Pancreas (tissue), 10 donors: ENCODE measurements at regions not wholly inside any gene's neighbourhood (a gene's known extent, or its start where the extent isn't known, plus 50 kb on each side); places are given as distances from the start of the nearest gene placed in this dataset.

Source experiments
- ATAC-seq, 4 donors: fragments of 200-7000 bp; cut with Tn5 transposase; one replicate each; pipeline versions ENCODE4 v1.8.0 to v1.9.1; 2020; ENCODE audit warnings: mild to moderate bottlenecking in 4 of 4, moderate library complexity in 4 of 4
- DNase-seq, 6 donors: peaks; one replicate each; pipeline ENCODE4 v3.0.0-alpha.2; 2020
- FAIRE-seq: peaks from 2 replicates; lab custom pipeline; 2012; peaks lifted over from hg19 to GRCh38; lab: Jason Lieb, UNC
- H3K27ac ChIP-seq, 4 donors: fragments of 200-600 bp; sonication (generic); 1 replicate in 3 of 4; 2 replicates in 1 of 4; pipeline versions ENCODE4 v1.5.0 to v1.8.0; 2020
- H3K27me3 ChIP-seq, 4 donors: fragments of 200-600 bp; one replicate each; pipeline ENCODE4 v1.8.0; 2021
- H3K36me3 ChIP-seq, 3 donors: fragments of 200-600 bp; sonication (generic) in 1 of 3; one replicate each; pipeline versions ENCODE4 v1.5.0 to v1.8.0; 2020 to 2021
- H3K4me1 ChIP-seq, 3 donors: fragments of 200-600 bp; one replicate each; pipeline ENCODE4 v1.8.0; 2021
- H3K4me3 ChIP-seq, 4 donors: fragments of 200-600 bp; sonication (generic) in 2 of 4; one replicate each; pipeline versions ENCODE4 v1.5.0 to v1.8.0; 2020 to 2021
- H3K9me3 ChIP-seq, 4 donors: fragments of 200-600 bp; one replicate each; pipeline ENCODE4 v1.8.0; 2021
- WGBS, 2 donors: extraction: QIAGEN DNeasy Blood & Tissue Kit; methylation state at CpG; one replicate each; pipeline ENCODE4 v1.1.7; 2013; 5-methylcytosine and 5-hydroxymethylcytosine counted together
- intact Hi-C, 3 donors: fragments of 100-400 bp; cut with DNase I; formaldehyde crosslinking; loops; one replicate each; pipeline versions ENCODE4 v1.11.1 to v1.14.2; 2022
- TF ChIP-seq, protein P1 (sequence below), 4 donors: fragments of 200-600 bp; sonication (generic) in 3 of 4; IDR thresholded peaks; one replicate each; pipeline versions ENCODE4 v1.5.0 to v1.8.0; 2021; ENCODE audit warnings: antibody characterized with exemption in 4 of 4
- donor health status: healthy with polysubstance abuse.
- donor health status: DM: no; HTN: no; CAD: no; lungs with moderate emphysema.
- donor health status: DM: no; HTN: no; CAD: no.
- donor health status: control.
- donor health status: control.
- donor health status: Bipolar disorder and iron deficiency.
- donor health status: DM: yes; HTN: yes; CAD: no.
- donor health status: DM: no; HTN: no; CAD: no.
- donor health status: DM: no; HTN: no; CAD: no.
- donor health status: DM: yes; HTN: yes; CAD: no.

DNA sequence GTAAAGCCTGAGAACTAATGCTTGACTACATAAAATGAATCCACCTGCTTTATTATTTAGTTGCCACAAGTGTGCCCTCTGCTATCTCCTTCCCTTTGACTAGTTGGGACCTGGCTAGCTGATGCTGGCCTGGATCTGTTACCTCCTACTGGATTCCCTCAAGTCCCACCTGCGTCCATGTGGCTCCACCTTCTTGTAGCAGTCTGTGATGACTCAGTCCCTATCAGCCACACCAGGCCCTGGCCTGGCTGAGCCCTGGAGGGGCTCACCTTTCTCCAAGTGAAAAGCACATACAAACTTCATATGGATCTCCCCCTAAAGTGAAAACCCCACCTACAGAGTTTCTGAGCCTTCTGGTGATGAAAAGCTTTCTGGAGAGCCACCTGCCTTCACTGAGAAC lies 611.4 kb downstream of the SEMA5A start:
- TF ChIP-seq, protein P1, sequence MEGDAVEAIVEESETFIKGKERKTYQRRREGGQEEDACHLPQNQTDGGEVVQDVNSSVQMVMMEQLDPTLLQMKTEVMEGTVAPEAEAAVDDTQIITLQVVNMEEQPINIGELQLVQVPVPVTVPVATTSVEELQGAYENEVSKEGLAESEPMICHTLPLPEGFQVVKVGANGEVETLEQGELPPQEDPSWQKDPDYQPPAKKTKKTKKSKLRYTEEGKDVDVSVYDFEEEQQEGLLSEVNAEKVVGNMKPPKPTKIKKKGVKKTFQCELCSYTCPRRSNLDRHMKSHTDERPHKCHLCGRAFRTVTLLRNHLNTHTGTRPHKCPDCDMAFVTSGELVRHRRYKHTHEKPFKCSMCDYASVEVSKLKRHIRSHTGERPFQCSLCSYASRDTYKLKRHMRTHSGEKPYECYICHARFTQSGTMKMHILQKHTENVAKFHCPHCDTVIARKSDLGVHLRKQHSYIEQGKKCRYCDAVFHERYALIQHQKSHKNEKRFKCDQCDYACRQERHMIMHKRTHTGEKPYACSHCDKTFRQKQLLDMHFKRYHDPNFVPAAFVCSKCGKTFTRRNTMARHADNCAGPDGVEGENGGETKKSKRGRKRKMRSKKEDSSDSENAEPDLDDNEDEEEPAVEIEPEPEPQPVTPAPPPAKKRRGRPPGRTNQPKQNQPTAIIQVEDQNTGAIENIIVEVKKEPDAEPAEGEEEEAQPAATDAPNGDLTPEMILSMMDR (IDR thresholded peaks at IDR 0.05): no peak
- Histone ChIP-seq H3K27me3 (no peaks in the 10 kb centered on the region), H3K36me3 (no peaks in the 10 kb centered on the region), H3K4me1 (no peaks in the 10 kb centered on the region), H3K9me3 (no peaks in the 10 kb centered on the region), H3K4me3 (no peak overlapping the region), H3K27ac (no peak overlapping the region)
- no peak for DNase-seq
- ATAC-seq: no peak
- WGBS, 2 donors: 13 to 28% methylated on average over 1 of the region's 1 CpG
- intact Hi-C loops: no loop called here
- no peak for FAIRE-seq

DNA sequence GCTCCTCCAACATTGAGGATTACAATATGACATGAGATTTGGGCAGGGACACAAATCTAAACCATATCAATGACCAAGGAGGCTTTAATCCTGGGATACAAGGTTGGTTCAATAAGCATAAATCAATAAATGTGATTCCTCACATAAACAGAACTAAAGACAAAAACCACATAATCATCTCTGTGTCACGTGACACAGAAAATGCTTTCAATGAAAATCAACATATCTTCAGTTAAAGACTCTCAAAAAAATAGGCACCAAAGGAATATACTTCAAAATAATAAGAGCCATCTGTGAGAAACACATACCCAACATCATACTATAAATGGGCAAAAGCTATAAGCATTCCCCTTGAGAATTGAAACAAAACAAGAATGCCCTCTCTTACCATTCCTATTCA lies 604.9 kb downstream of the SEMA5A start:
- WGBS, 2 donors: 36 to 58% methylated on average over 1 of the region's 1 CpG
- H3K27me3 ChIP-seq: no peaks in the 10 kb centered on the region
- DNase-seq (no peak), FAIRE-seq (no peak), ATAC-seq (no peak)
- H3K27ac ChIP-seq: no peak overlapping the region
- TF ChIP-seq, protein P1 (IDR thresholded peaks at IDR 0.05): no peak
- intact Hi-C loops: no loop called here
- H3K9me3 ChIP-seq: no peaks in the 10 kb centered on the region
- H3K4me1 ChIP-seq: no peaks in the 10 kb centered on the region
- no peak overlapping the region for H3K4me3 ChIP-seq
- H3K36me3 ChIP-seq: no peaks in the 10 kb centered on the region

DNA sequence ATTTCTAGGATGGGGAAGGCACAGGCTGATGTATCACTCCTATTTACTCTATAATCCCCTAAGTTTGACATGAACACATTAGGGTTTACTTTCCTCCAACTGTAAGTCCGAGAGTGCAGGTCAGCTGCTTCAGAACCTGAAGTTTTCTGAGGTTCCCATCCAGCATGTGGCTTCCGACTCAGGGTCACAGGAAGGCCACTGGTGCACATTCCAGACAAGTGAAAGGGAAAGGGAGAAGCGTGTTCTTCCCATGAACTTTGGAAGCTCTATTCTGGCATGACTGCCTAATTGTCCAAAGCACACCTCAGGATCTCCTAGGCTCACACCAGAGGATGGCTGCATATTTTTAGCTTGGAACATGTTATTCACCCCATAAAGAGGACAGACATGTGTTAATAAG lies 602.6 kb downstream of the SEMA5A start:
- TF ChIP-seq, protein P1 (IDR thresholded peaks at IDR 0.05): no peak
- intact Hi-C loops: no loop called here

DNA sequence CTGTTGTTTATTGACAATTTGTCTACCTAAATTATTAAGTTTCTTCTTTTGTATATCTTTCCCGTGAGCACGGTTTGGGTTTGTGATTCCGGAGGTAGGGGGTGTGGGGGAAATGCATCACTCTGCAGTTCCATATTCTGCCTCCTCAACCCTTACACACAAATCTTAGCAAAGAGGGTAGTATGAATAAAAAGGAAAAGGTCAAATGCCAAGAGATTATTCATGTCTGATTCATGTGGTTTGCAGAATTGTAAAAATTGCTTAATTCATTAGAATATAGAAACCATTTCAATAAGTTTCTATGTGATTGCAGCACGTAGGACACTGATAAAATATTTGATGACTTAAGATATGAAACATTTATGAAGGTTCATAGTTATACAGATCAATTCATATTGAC lies 601.9 kb downstream of the SEMA5A start:
- 63 to 67% methylated on average over 4 of the region's 4 CpGs for WGBS, 2 donors
- FAIRE-seq: no peak
- no peak for DNase-seq
- TF ChIP-seq, protein P1 (IDR thresholded peaks at IDR 0.05): no peak
- no peaks in the 10 kb centered on the region for H3K36me3 ChIP-seq
- H3K4me3 ChIP-seq: no peak overlapping the region
- no peaks in the 10 kb centered on the region for H3K4me1 ChIP-seq
- intact Hi-C loops: no loop called here
- H3K9me3 ChIP-seq: no peaks in the 10 kb centered on the region
- no peak for ATAC-seq
- H3K27me3 ChIP-seq: no peaks in the 10 kb centered on the region
- no peak overlapping the region for H3K27ac ChIP-seq

More for the DNA sequence above, 602.6 kb downstream of the SEMA5A start:
- FAIRE-seq (no peak), ATAC-seq (no peak), DNase-seq (no peak)
- Histone ChIP-seq H3K27ac (no peak overlapping the region), H3K4me1 (no peaks in the 10 kb centered on the region), H3K9me3 (no peaks in the 10 kb centered on the region), H3K27me3 (no peaks in the 10 kb centered on the region), H3K36me3 (no peaks in the 10 kb centered on the region), H3K4me3 (no peak overlapping the region)
- WGBS, 2 donors: 39 to 41% methylated on average over 3 of the region's 3 CpGs

DNA sequence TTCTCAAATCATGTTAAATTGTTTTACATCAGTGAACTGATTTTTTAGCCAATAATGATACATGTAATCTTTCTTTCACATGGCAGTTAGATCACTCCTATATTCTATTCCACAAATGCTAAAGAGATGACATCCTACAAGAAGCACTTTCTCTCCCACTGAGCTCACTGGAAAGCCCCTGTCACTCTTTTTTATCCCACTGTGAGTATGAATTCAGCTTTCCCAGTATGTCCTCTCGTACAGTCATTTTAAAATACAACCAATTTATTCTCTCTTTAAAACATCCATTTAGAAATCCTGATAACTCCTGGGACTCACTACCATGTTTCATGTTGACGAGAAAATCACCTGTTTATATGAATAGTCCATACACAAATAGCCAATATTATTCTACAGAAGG lies 599.9 kb downstream of the SEMA5A start:
- Histone ChIP-seq H3K36me3 (no peaks in the 10 kb centered on the region), H3K27ac (no peak overlapping the region), H3K4me1 (no peaks in the 10 kb centered on the region), H3K27me3 (no peaks in the 10 kb centered on the region), H3K4me3 (no peak overlapping the region), H3K9me3 (no peaks in the 10 kb centered on the region)
- ATAC-seq: no peak
- DNase-seq: no peak
- TF ChIP-seq, protein P1 (IDR thresholded peaks at IDR 0.05): no peak
- WGBS, 2 donors: 37 to 50% methylated on average over 2 of the region's 2 CpGs
- no peak for FAIRE-seq
- intact Hi-C loops: no loop called here
